ENCODE measurements at regions not wholly inside any gene's neighbourhood (a gene's known extent, or its start where the extent isn't known, plus 50 kb on each side); places are given as distances from the start of the nearest gene placed in this dataset.

DNA sequence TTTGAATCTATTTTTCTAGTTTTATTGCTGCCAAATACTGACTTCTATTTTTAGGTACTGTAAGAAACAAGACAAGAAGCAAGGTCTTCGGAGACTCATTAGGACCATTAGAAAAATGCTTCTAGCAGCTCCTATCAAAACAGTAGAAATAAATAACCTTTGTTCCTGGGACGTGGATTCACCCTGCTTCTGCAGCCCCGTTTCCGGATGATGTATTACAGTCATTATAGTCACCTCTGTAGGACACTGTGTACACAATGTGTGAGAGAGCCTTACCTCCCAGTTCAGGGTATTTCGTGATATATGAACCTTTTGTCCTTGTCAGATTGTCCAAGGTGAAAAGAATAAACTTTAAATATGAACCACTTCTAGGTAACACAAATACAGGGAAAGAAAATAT lies 484.0 kb upstream of the TECRL start:
- TF ChIP-seq POLR2AphosphoS5 (IDR thresholded peaks at IDR 0.05; ENCODE audit: low read depth) (no peak), GABPA (IDR thresholded peaks at IDR 0.05; ENCODE audit: low read depth) (no peak), SPI1 (IDR thresholded peaks at IDR 0.05; ENCODE audit: borderline replicate concordance, low read depth) (no peak)
- TF ChIP-seq, protein P1, sequence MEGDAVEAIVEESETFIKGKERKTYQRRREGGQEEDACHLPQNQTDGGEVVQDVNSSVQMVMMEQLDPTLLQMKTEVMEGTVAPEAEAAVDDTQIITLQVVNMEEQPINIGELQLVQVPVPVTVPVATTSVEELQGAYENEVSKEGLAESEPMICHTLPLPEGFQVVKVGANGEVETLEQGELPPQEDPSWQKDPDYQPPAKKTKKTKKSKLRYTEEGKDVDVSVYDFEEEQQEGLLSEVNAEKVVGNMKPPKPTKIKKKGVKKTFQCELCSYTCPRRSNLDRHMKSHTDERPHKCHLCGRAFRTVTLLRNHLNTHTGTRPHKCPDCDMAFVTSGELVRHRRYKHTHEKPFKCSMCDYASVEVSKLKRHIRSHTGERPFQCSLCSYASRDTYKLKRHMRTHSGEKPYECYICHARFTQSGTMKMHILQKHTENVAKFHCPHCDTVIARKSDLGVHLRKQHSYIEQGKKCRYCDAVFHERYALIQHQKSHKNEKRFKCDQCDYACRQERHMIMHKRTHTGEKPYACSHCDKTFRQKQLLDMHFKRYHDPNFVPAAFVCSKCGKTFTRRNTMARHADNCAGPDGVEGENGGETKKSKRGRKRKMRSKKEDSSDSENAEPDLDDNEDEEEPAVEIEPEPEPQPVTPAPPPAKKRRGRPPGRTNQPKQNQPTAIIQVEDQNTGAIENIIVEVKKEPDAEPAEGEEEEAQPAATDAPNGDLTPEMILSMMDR (IDR thresholded peaks at IDR 0.05; ENCODE audit: insufficient read depth, low read length): no peak
- TF ChIP-seq, protein P2, sequence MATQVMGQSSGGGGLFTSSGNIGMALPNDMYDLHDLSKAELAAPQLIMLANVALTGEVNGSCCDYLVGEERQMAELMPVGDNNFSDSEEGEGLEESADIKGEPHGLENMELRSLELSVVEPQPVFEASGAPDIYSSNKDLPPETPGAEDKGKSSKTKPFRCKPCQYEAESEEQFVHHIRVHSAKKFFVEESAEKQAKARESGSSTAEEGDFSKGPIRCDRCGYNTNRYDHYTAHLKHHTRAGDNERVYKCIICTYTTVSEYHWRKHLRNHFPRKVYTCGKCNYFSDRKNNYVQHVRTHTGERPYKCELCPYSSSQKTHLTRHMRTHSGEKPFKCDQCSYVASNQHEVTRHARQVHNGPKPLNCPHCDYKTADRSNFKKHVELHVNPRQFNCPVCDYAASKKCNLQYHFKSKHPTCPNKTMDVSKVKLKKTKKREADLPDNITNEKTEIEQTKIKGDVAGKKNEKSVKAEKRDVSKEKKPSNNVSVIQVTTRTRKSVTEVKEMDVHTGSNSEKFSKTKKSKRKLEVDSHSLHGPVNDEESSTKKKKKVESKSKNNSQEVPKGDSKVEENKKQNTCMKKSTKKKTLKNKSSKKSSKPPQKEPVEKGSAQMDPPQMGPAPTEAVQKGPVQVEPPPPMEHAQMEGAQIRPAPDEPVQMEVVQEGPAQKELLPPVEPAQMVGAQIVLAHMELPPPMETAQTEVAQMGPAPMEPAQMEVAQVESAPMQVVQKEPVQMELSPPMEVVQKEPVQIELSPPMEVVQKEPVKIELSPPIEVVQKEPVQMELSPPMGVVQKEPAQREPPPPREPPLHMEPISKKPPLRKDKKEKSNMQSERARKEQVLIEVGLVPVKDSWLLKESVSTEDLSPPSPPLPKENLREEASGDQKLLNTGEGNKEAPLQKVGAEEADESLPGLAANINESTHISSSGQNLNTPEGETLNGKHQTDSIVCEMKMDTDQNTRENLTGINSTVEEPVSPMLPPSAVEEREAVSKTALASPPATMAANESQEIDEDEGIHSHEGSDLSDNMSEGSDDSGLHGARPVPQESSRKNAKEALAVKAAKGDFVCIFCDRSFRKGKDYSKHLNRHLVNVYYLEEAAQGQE (IDR thresholded peaks at IDR 0.05; ENCODE audit: insufficient replicate concordance, low read depth): no peak
- Histone ChIP-seq H3K4me3 (replicated peaks; ENCODE audit: insufficient read depth, low read length) (no peak overlapping the region), H3K27ac (replicated peaks) (no peak overlapping the region), H3K27me3 (ENCODE audit: insufficient read depth, poor library complexity, severe bottlenecking) (no peaks in the 10 kb centered on the region)
- DNase-seq (ENCODE audit: low read depth in 1 of 2, low spot score in 1 of 2): no peak

DNA sequence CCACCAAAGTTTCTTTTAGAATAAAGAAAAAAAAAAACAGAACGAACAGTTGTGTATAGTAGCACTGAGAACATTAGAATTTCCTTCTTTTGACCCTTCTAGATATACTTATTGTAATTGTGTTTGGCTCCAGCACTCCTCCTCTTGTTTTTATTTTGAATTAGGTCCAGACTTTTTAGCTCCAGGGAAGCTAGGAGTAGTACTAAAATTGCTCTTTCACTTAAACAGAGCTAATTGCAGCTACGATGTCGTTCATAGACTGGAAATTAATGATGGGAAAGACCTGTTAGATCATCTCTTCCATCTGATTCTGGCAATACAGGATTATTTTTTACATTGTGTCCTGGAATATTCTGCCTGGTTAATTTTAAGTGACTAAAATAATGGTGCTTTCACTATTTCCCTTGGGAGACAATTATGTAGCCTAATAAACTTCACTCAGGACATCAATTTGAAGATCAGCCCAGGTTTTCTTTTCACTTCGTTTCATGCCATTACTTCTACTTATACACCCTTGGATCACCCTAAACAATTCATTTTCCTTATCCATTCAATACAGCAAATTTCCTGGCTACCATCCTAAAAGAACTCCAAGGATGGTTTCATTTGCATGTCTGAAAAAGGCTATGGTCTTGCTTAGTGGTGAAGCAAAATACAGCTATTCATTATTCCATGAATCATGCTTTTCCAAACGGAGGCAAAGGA lies 480.8 kb upstream of the TECRL start:
- H3K27me3 ChIP-seq (ENCODE audit: insufficient read depth, poor library complexity, severe bottlenecking): no peaks in the 10 kb centered on the region
- TF ChIP-seq, protein P2 (IDR thresholded peaks at IDR 0.05; ENCODE audit: insufficient replicate concordance, low read depth): no peak
- TF ChIP-seq, protein P1 (IDR thresholded peaks at IDR 0.05; ENCODE audit: insufficient read depth, low read length): no peak
- TF ChIP-seq POLR2AphosphoS5 (IDR thresholded peaks at IDR 0.05; ENCODE audit: low read depth): no peak
- TF ChIP-seq GABPA (IDR thresholded peaks at IDR 0.05; ENCODE audit: low read depth): no peak
- no peak for TF ChIP-seq SPI1 (IDR thresholded peaks at IDR 0.05; ENCODE audit: borderline replicate concordance, low read depth)
- H3K27ac ChIP-seq (replicated peaks): no peak overlapping the region
- H3K4me3 ChIP-seq (replicated peaks; ENCODE audit: insufficient read depth, low read length): no peak overlapping the region
- DNase-seq (ENCODE audit: low read depth in 1 of 2, low spot score in 1 of 2): no peak

DNA sequence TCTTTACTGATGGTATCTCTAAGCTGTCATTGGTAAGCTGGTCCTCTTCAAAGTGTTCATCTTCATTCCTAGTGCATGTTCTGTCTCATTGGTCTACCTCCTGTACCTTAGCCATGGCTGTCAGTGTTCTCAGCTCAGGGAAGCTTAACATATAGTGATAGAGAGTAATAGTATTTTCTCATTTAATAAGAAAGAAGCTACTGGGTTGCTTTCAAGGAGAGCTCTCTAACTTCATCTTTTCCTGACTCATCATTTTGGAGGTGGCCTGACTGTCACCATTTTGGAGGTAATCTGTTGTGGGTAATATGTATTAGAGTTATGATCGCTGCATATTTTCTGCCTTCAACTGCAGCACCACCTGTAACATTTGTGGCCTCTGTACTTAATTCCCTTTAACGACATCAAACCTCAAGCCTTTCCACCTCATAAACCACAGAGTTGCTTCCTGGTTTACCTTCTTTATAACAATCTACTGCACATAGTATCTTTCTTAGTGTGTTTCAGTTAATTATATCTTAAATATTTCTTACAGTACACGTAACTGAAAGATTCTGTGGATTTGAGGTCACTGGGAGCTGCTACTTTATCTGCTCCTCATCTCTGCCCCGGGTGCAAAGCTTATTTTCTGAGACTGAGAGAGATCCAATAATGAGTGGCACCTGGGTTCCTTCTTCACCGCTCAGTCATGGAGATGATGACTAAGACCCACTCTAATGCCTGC lies 474.0 kb upstream of the TECRL start:
- Histone ChIP-seq H3K27ac (replicated peaks) (no peak overlapping the region), H3K4me3 (replicated peaks; ENCODE audit: insufficient read depth, low read length) (no peak overlapping the region), H3K27me3 (ENCODE audit: insufficient read depth, poor library complexity, severe bottlenecking) (no peaks in the 10 kb centered on the region)
- DNase-seq (ENCODE audit: low read depth in 1 of 2, low spot score in 1 of 2): no peak
- no peak for TF ChIP-seq GABPA (IDR thresholded peaks at IDR 0.05; ENCODE audit: low read depth)
- TF ChIP-seq, protein P2 (IDR thresholded peaks at IDR 0.05; ENCODE audit: insufficient replicate concordance, low read depth): no peak
- TF ChIP-seq, protein P1 (IDR thresholded peaks at IDR 0.05; ENCODE audit: insufficient read depth, low read length): no peak
- no peak for TF ChIP-seq POLR2AphosphoS5 (IDR thresholded peaks at IDR 0.05; ENCODE audit: low read depth)
- TF ChIP-seq SPI1 (IDR thresholded peaks at IDR 0.05; ENCODE audit: borderline replicate concordance, low read depth): no peak
